HCT116 (cell line): ENCODE measurements at regions not wholly inside any gene's neighbourhood (a gene's known extent, or its start where the extent isn't known, plus 50 kb on each side); places are given as distances from the start of the nearest gene placed in this dataset.

Source experiments
- ATAC-seq: fragments of 200-7000 bp; cut with Tn5 transposase; 2 replicates; pipeline ENCODE4 v1.9.1; 2020; ENCODE audit warnings: mild to moderate bottlenecking, moderate library complexity
- BruUV-seq: library from RNA; stranded (reverse); fragments of 400-500 nt; replicated peaks from 2 replicates; lab custom pipeline; 2021; lab: Mats Ljungman, UMichigan
- CTCF ChIA-PET: fragments of 300-600 bp; sonication (Branson Sonifier 250); formaldehyde crosslinking; loops from one replicate; lab custom pipeline; 2021; ENCODE audit warnings: antibody characterized with exemption; lab: Charles Lee
- POLR2A ChIA-PET: fragments of 300-600, 350-600 bp; sonication (Branson Sonifier 250); formaldehyde crosslinking; loops from one replicate; lab custom pipeline; 2021; ENCODE audit warnings: antibody characterized with exemption; lab: Charles Lee
- RAD21 ChIA-PET, 2 experiments: fragments of 300-600 bp; sonication (Branson Sonifier 250); formaldehyde crosslinking; loops; one replicate each; lab custom pipeline; 2023; ENCODE audit warnings: low total read pairs in 2 of 2; ENCODE audit not compliant: uncharacterized antibody in 2 of 2, unreplicated experiment in 2 of 2, low non-redundant PET in 1 of 2; lab: Charles Lee
- DNase-seq: peaks from one replicate; pipeline ENCODE4 v3.0.0-alpha.2; 2010; ENCODE audit warnings: low read depth, low spot score
- H2AFZ ChIP-seq: fragments of 200-600 bp; shearing (Covaris generic), sonication (generic); 2 replicates; pipeline ENCODE4 v1.6.1; 2017; ENCODE audit warnings: low read depth, mixed run types, mixed read lengths, antibody characterized with exemption, low read length; ENCODE audit not compliant: poor library complexity, severe bottlenecking
- H3K27ac ChIP-seq: 2 replicates; pipeline ENCODE4 v1.5.1; 2012; ENCODE audit warnings: low read depth, low read length
- H3K27me3 ChIP-seq: fragments of 200-600 bp; sonication (generic); 2 replicates; pipeline ENCODE4 v1.6.1; 2016; ENCODE audit warnings: mixed run types, low read length, mixed read lengths; ENCODE audit not compliant: insufficient read depth
- H3K36me3 ChIP-seq, 2 experiments: fragments of 200-500 bp in 1 of 2; fragments of 200-600 bp in 1 of 2; sonication (Bioruptor generic) in 1 of 2; sonication (generic) in 1 of 2; 2 replicates each; pipeline versions ENCODE4 v1.5.1 to v1.6.1; 2014 to 2016; ENCODE audit warnings: low read length in 2 of 2, inconsistent platforms in 1 of 2, mixed read lengths in 1 of 2, mixed run types in 1 of 2; ENCODE audit not compliant: insufficient read depth in 2 of 2, control insufficient read depth in 1 of 2
- H3K4me1 ChIP-seq, 2 experiments: fragments of 200-600 bp in 1 of 2; sonication (generic) in 1 of 2; 2 replicates each; pipeline versions ENCODE4 v1.5.1 to v1.6.1; 2012 to 2017; ENCODE audit warnings: low read length in 2 of 2, inconsistent platforms in 1 of 2, mild to moderate bottlenecking in 1 of 2, mixed read lengths in 1 of 2, mixed run types in 1 of 2, moderate library complexity in 1 of 2; ENCODE audit not compliant: insufficient read depth in 2 of 2, control insufficient read depth in 1 of 2
- H3K4me2 ChIP-seq: fragments of 200-600 bp; sonication (generic); 2 replicates; pipeline ENCODE4 v1.6.1; 2017; ENCODE audit warnings: mixed run types, low read length, mixed read lengths
- H3K4me3 ChIP-seq, 2 experiments: fragments of 200-600 bp in 1 of 2; sonication (generic) in 1 of 2; replicated peaks in 1 of 2; 2 replicates each; pipeline ENCODE4 v1.5.1; 2011 to 2016; ENCODE audit warnings: low read length in 2 of 2, control low read depth in 1 of 2, low read depth in 1 of 2, mild to moderate bottlenecking in 1 of 2, mixed read lengths in 1 of 2, mixed run types in 1 of 2
- H3K79me2 ChIP-seq: fragments of 200-600 bp; sonication (generic); 2 replicates; pipeline ENCODE4 v1.6.1; 2017; ENCODE audit warnings: mild to moderate bottlenecking, mixed run types, low read length, moderate library complexity, mixed read lengths; ENCODE audit not compliant: insufficient read depth
- H3K9ac ChIP-seq: fragments of 200-600 bp; sonication (generic); 2 replicates; pipeline ENCODE4 v1.6.1; 2016; ENCODE audit warnings: low read length, mixed read lengths
- H3K9me2 ChIP-seq: fragments of 200-600 bp; sonication (generic), shearing (Covaris generic); 2 replicates; pipeline ENCODE4 v1.6.1; 2017; ENCODE audit warnings: mixed run types, mild to moderate bottlenecking, moderate library complexity; ENCODE audit not compliant: insufficient read depth
- H3K9me3 ChIP-seq, 2 experiments: fragments of 200-500 bp in 1 of 2; fragments of 200-600 bp in 1 of 2; sonication (Bioruptor generic) in 1 of 2; sonication (generic) in 1 of 2; 2 replicates each; pipeline ENCODE4 v1.6.1; 2014 to 2017; ENCODE audit warnings: low read length in 2 of 2, mixed read lengths in 2 of 2, inconsistent platforms in 1 of 2, low read depth in 1 of 2, mild to moderate bottlenecking in 1 of 2, mixed run types in 1 of 2, moderate library complexity in 1 of 2; ENCODE audit not compliant: control insufficient read depth in 1 of 2, insufficient read depth in 1 of 2
- H4K20me1 ChIP-seq: fragments of 200-600 bp; sonication (generic), shearing (Covaris generic); 2 replicates; pipeline ENCODE4 v1.6.1; 2017; ENCODE audit warnings: mixed run types, mild to moderate bottlenecking, moderate library complexity; ENCODE audit not compliant: insufficient read depth
- ATF3 ChIP-seq: IDR thresholded peaks from 2 replicates; pipeline ENCODE4 v1.6.1; 2012
- CBX3 ChIP-seq: IDR thresholded peaks from 2 replicates; pipeline ENCODE4 v1.6.1; 2012; ENCODE audit warnings: low read depth
- CEBPB ChIP-seq: IDR thresholded peaks from 2 replicates; pipeline ENCODE4 v1.6.1; 2012; ENCODE audit warnings: low read depth
- ELF1 ChIP-seq: IDR thresholded peaks from 2 replicates; pipeline ENCODE4 v1.6.1; 2012; ENCODE audit warnings: low read depth, borderline replicate concordance
- EZH2phosphoT487 ChIP-seq: fragments of 200-600 bp; IDR thresholded peaks from 2 replicates; pipeline ENCODE4 v1.6.1; 2018; ENCODE audit warnings: antibody characterized with exemption, borderline replicate concordance
- FOSL1 ChIP-seq: IDR thresholded peaks from 2 replicates; pipeline ENCODE4 v1.6.1; 2012; ENCODE audit warnings: low read depth
- JUND ChIP-seq: IDR thresholded peaks from 2 replicates; pipeline ENCODE4 v1.6.1; 2012
- POLR2A ChIP-seq: IDR thresholded peaks from 2 replicates; pipeline ENCODE4 v1.7.0; 2011; ENCODE audit warnings: borderline replicate concordance; ENCODE audit not compliant: insufficient read depth, insufficient read length; ENCODE audit errors: extremely low read depth
- REST ChIP-seq: IDR thresholded peaks from 2 replicates; pipeline ENCODE4 v1.6.1; 2012; ENCODE audit warnings: low read depth
- SIN3A ChIP-seq: IDR thresholded peaks from 2 replicates; pipeline ENCODE4 v1.6.1; 2012; ENCODE audit warnings: low read depth
- SRF ChIP-seq: IDR thresholded peaks from 2 replicates; pipeline ENCODE4 v1.6.1; 2012; ENCODE audit warnings: low read depth
- TCF7L2 ChIP-seq: IDR thresholded peaks from 2 replicates; pipeline ENCODE4 v1.7.0; 2011; ENCODE audit warnings: borderline replicate concordance, inconsistent platforms; ENCODE audit not compliant: insufficient read depth, insufficient read length; ENCODE audit errors: extremely low read depth
- ZFX ChIP-seq: fragments of 450-650 bp; IDR thresholded peaks from 2 replicates; pipeline ENCODE4 v1.6.1; 2017
- ZNF274 ChIP-seq: fragments of 200-500 bp; sonication (Bioruptor generic); IDR thresholded peaks from 2 replicates; pipeline ENCODE4 v1.6.1; 2014; ENCODE audit warnings: mild to moderate bottlenecking, low read depth, low read length, inconsistent platforms
- intact Hi-C: fragments of 100-400 bp; cut with micrococcal nuclease; formaldehyde crosslinking; loops from 2 replicates; pipeline ENCODE4 v1.10.0; 2022

GRCh38 chr16:87228363-87228762 is 88.8 kb downstream of the C16orf95 start:
- no peak for DNase-seq
- Histone ChIP-seq H3K27ac (no peak overlapping the region), H3K9ac (no peak overlapping the region), H3K27me3 (peaks cover 19% of the 10 kb centered on the region), H3K4me2 (no peak overlapping the region), H3K9me3 (peaks cover 0 to 10% of the 10 kb centered on the region in 2 experiments; a peak in 1 of 4 replicates), H4K20me1 (no peaks in the 10 kb centered on the region), H3K9me2 (no peaks in the 10 kb centered on the region), H3K36me3 (no peaks in the 10 kb centered on the region), H3K4me3 (no peak overlapping the region), H2AFZ (no peak overlapping the region), H3K4me1 (no peaks in the 10 kb centered on the region), H3K79me2 (no peaks in the 10 kb centered on the region)
- RAD21 ChIA-PET = no interaction called here
- BruUV-seq = no TSS peak
- ATAC-seq = no peak
- POLR2A ChIA-PET = no interaction called here
- intact Hi-C loops = no loop called here
- TF ChIP-seq ATF3 (no peak), ELF1 (no peak), FOSL1 (no peak), JUND (no peak), ZNF274 (no peak), TCF7L2 (no peak), CBX3 (no peak), SRF (no peak), POLR2A (no peak), SIN3A (no peak), REST (no peak), ZFX (no peak), CEBPB (no peak), EZH2phosphoT487 (no peak)
- CTCF ChIA-PET = no interaction called here
